ENCODE measurements at regions not wholly inside any gene's neighbourhood (a gene's known extent, or its start where the extent isn't known, plus 50 kb on each side); places are given as distances from the start of the nearest gene placed in this dataset.
A peak's percentile ranks its signal among the peaks of the same experiment; 100 is the strongest.

GRCh38 chr12:19962192-19962591, 406.1 kb upstream of the PDE3A start:
- H3K9me3 ChIP-seq (replicated peaks; ENCODE audit: insufficient read depth, low read length), result no peaks in the 10 kb centered on the region
- DNase-seq, result no peak
- no peak overlapping the region for H3K27ac ChIP-seq (ENCODE audit: low read length)
- no peak overlapping the region for H2AFZ ChIP-seq (ENCODE audit: low read length)
- 0 out of 2 replicates have a peak, but pooled peaks cover 4% of the 10 kb centered on the region for H3K27me3 ChIP-seq (replicated peaks; ENCODE audit: insufficient read depth, low read length)
- no peaks in the 10 kb centered on the region for H3K9me2 ChIP-seq (replicated peaks; ENCODE audit: insufficient read depth, low read length)
- no peaks in the 10 kb centered on the region for H4K20me1 ChIP-seq (ENCODE audit: insufficient read depth, low read length)
- H3K79me2 ChIP-seq (ENCODE audit: low read length), result no peaks in the 10 kb centered on the region
- no peak overlapping the region for H3K4me3 ChIP-seq (ENCODE audit: low read length)
- H3K4me1 ChIP-seq (ENCODE audit: low read length), result 0 out of 2 replicates have a peak, but pooled peaks cover 5% of the 10 kb centered on the region
- H3K36me3 ChIP-seq (replicated peaks; ENCODE audit: insufficient read depth, low read length), result no peaks in the 10 kb centered on the region
- no peak overlapping the region for H3K9ac ChIP-seq (ENCODE audit: low read length)
- TF ChIP-seq CTCF (IDR thresholded peaks at IDR 0.05; ENCODE audit: low read length) (no peak), EZH2 (optimal IDR thresholded peaks at IDR 0.05; ENCODE audit: low read depth, low read length) (no peak), EZH2phosphoT487 (IDR thresholded peaks at IDR 0.05; ENCODE audit: low read length) (no peak)
- no peaks in the 10 kb centered on the region for H3F3A ChIP-seq (ENCODE audit: insufficient read depth, low read length)
- no peak overlapping the region for H3K4me2 ChIP-seq (ENCODE audit: low read depth, low read length)

DNA sequence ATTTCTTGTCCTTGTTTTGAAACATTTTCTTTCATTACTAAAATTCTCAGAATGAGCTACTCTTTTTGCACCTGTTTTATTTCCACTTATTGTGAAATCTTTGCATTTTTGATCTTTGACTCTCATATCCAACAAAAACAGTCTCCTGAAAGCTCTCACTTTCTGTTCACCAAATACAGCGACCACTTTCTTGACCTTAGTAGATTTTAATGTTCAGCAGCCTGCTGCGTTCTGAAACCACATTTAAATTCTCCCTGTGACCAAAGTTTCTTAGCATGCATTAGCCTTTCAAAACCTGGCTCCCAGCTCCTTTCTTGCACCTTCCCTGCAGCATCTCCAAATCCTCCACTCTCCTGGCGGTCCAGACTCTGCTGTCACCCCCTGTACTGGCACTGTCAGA, 404.4 kb upstream of the PDE3A start:
- H2AFZ ChIP-seq (ENCODE audit: low read length), result no peak overlapping the region
- no peaks in the 10 kb centered on the region for H3K36me3 ChIP-seq (replicated peaks; ENCODE audit: insufficient read depth, low read length)
- H3K79me2 ChIP-seq (ENCODE audit: low read length), result no peaks in the 10 kb centered on the region
- no peak overlapping the region for H3K27ac ChIP-seq (ENCODE audit: low read length)
- 0 out of 2 replicates have a peak, but pooled peaks cover 5% of the 10 kb centered on the region for H3K4me1 ChIP-seq (ENCODE audit: low read length)
- peak; percentile 60 for DNase-seq
- H3K9me3 ChIP-seq (replicated peaks; ENCODE audit: insufficient read depth, low read length), result no peaks in the 10 kb centered on the region
- H3K9me2 ChIP-seq (replicated peaks; ENCODE audit: insufficient read depth, low read length), result no peaks in the 10 kb centered on the region
- H3K4me2 ChIP-seq (ENCODE audit: low read depth, low read length), result no peak overlapping the region
- H3K9ac ChIP-seq (ENCODE audit: low read length), result no peak overlapping the region
- no peak for TF ChIP-seq EZH2 (optimal IDR thresholded peaks at IDR 0.05; ENCODE audit: low read depth, low read length)
- TF ChIP-seq EZH2phosphoT487 (IDR thresholded peaks at IDR 0.05; ENCODE audit: low read length), result no peak
- no peak for TF ChIP-seq CTCF (IDR thresholded peaks at IDR 0.05; ENCODE audit: low read length)
- H3K4me3 ChIP-seq (ENCODE audit: low read length), result no peak overlapping the region
- H4K20me1 ChIP-seq (ENCODE audit: insufficient read depth, low read length), result no peaks in the 10 kb centered on the region
- no peaks in the 10 kb centered on the region for H3F3A ChIP-seq (ENCODE audit: insufficient read depth, low read length)
- H3K27me3 ChIP-seq (replicated peaks; ENCODE audit: insufficient read depth, low read length), result 0 out of 2 replicates have a peak, but pooled peaks cover 4% of the 10 kb centered on the region

DNA sequence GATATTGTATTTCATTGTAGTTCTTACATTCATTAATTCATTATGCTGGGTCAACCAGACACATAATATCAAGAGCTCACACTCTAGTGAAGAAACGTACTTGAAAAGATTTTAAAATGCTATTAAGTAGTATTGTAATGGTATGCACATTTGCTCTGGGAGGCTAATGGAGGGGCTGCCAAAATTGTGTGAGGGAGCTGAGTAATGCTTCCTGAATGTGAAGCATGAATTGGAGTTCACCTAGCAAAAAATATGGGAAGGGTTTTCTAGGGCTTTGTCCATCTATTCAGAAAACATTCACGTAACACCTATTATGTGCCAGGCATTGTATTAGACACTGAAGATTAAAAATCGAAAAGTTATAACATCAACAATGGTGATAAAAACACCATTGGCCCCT, 403.8 kb upstream of the PDE3A start:
- no peak for DNase-seq
- TF ChIP-seq CTCF (IDR thresholded peaks at IDR 0.05; ENCODE audit: low read length) (no peak), EZH2 (optimal IDR thresholded peaks at IDR 0.05; ENCODE audit: low read depth, low read length) (no peak), EZH2phosphoT487 (IDR thresholded peaks at IDR 0.05; ENCODE audit: low read length) (no peak)

More for the DNA sequence above, 403.8 kb upstream of the PDE3A start:
- Histone ChIP-seq H3K4me2 (ENCODE audit: low read depth, low read length) (no peak overlapping the region), H3K36me3 (replicated peaks; ENCODE audit: insufficient read depth, low read length) (no peaks in the 10 kb centered on the region), H3K4me3 (ENCODE audit: low read length) (no peak overlapping the region), H2AFZ (ENCODE audit: low read length) (no peak overlapping the region), H3F3A (ENCODE audit: insufficient read depth, low read length) (no peaks in the 10 kb centered on the region), H3K27ac (ENCODE audit: low read length) (no peak overlapping the region), H3K9me3 (replicated peaks; ENCODE audit: insufficient read depth, low read length) (no peaks in the 10 kb centered on the region), H3K27me3 (replicated peaks; ENCODE audit: insufficient read depth, low read length) (0 out of 2 replicates have a peak, but pooled peaks cover 4% of the 10 kb centered on the region), H3K9ac (ENCODE audit: low read length) (no peak overlapping the region), H3K9me2 (replicated peaks; ENCODE audit: insufficient read depth, low read length) (no peaks in the 10 kb centered on the region), H4K20me1 (ENCODE audit: insufficient read depth, low read length) (no peaks in the 10 kb centered on the region), H3K4me1 (ENCODE audit: low read length) (0 out of 2 replicates have a peak, but pooled peaks cover 5% of the 10 kb centered on the region), H3K79me2 (ENCODE audit: low read length) (no peaks in the 10 kb centered on the region)
